Activated CD8-positive, alpha-beta memory T cell treated with anti-CD3 and anti-CD28 coated beads for 4 hours (primary cell): ENCODE measurements at regions not wholly inside any gene's neighbourhood (a gene's known extent, or its start where the extent isn't known, plus 50 kb on each side); places are given as distances from the start of the nearest gene placed in this dataset.
"Not testable (repeated sequence)": the region's sequence is repeated elsewhere in the genome, so short reads cannot be mapped to it uniquely, and the experiment has no call there.

Experiments used
- DNase-seq, 2 donors: peaks; one replicate each; pipeline ENCODE4 v3.0.0-alpha.2; 2020; ENCODE audit warnings: low read depth in 2 of 2

- DNase-seq = no peak
These were observed 299.9 kb downstream of the BRD1 start for GRCh38 chr22:49527611-49528419.

- DNase-seq = no peak
These were observed 301.7 kb downstream of the BRD1 start for GRCh38 chr22:49525801-49526535.

- DNase-seq = no peak
These were observed 302.3 kb downstream of the BRD1 start for GRCh38 chr22:49525360-49525759.

GRCh38 chr22:49524362-49524761, 303.3 kb downstream of the BRD1 start:
- DNase-seq = no peak

GRCh38 chr22:49523374-49524008, 304.2 kb downstream of the BRD1 start:
- no peak for DNase-seq

- DNase-seq = no peak
These were observed 304.9 kb downstream of the BRD1 start for GRCh38 chr22:49522582-49523373.

GRCh38 chr22:49521787-49522224, 305.9 kb downstream of the BRD1 start:
- DNase-seq = no peak

- no peak for DNase-seq
These were observed 308.4 kb downstream of the BRD1 start for GRCh38 chr22:49519117-49519737.

- no peak for DNase-seq
These were observed 309.2 kb downstream of the BRD1 start for GRCh38 chr22:49518436-49518970.

- no peak for DNase-seq
These were observed 309.9 kb downstream of the BRD1 start for GRCh38 chr22:49517667-49518185.

- DNase-seq = no peak
These were observed 310.5 kb downstream of the BRD1 start for GRCh38 chr22:49517211-49517610.

- no peak for DNase-seq
These were observed 312.2 kb downstream of the BRD1 start for GRCh38 chr22:49515475-49515874.

- no peak for DNase-seq
These were observed 313.0 kb downstream of the BRD1 start for GRCh38 chr22:49514641-49515040.

- no peak for DNase-seq
These were observed 313.5 kb downstream of the BRD1 start for GRCh38 chr22:49514211-49514610.

- no peak for DNase-seq
These were observed 314.3 kb downstream of the BRD1 start for GRCh38 chr22:49513358-49513851.

- no peak for DNase-seq
These were observed 315.0 kb downstream of the BRD1 start for GRCh38 chr22:49512487-49513165.

- not testable (repeated sequence) for DNase-seq
These were observed 316.1 kb downstream of the BRD1 start for GRCh38 chr22:49511393-49512189.

GRCh38 chr22:49510718-49511117, 317.0 kb downstream of the BRD1 start:
- DNase-seq = no peak

- DNase-seq = no peak
These were observed 318.7 kb downstream of the BRD1 start for GRCh38 chr22:49509016-49509415.
